A172 (cell line): ENCODE measurements at regions not wholly inside any gene's neighbourhood (a gene's known extent, or its start where the extent isn't known, plus 50 kb on each side); places are given as distances from the start of the nearest gene placed in this dataset.

Source experiments
- DNase-seq: peaks from one replicate; pipeline ENCODE4 v3.0.0-alpha.2; 2015; ENCODE audit warnings: low spot score

GRCh38 chr2:2717406-2717805, 386.3 kb upstream of the MYT1L start:
- no peak for DNase-seq

DNA sequence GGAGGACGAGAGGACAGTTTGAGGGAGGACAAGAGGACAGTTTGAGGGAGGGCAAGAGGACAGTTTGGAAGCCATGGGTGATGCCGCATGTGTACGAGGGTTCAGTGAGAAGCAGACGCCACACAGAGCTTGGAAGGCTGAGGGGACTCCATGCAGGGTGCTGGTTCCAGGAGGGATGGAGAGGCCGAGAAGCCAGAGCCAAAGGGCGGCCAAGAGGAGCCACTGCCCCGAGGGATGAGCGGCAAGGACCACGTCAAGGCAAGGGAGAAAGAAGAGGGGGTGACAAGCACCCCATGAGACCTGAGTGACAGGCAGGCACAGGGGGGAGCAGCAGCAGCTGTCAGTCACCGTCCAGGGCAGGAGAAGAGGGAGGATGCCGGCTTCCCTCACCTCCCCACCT, 385.7 kb upstream of the MYT1L start:
- DNase-seq, result no peak

GRCh38 chr2:2715036-2715818, 384.2 kb upstream of the MYT1L start:
- no peak for DNase-seq

DNA sequence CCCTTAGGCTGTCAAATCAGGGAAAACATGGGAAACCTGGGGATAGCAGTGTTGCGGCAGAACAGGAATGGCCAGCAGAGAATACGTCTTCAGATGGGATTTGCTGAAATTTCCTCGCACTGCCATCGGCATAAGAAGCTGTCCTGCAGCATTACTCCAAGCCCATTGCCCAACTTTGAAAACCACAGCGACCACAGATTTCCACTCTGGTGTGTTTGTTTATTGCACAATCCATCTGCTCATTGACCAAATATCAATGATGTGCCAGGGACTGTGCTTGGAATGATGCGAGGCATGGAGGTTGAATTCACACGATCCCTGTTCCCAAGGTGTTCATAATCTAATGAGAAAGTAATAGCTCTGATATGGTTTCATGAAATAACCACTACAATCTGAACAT, 383.3 kb upstream of the MYT1L start:
- DNase-seq, result no peak

GRCh38 chr2:2709431-2709770, 378.3 kb upstream of the MYT1L start:
- DNase-seq, result no peak

GRCh38 chr2:2708575-2709430, 377.7 kb upstream of the MYT1L start:
- no peak for DNase-seq

DNA sequence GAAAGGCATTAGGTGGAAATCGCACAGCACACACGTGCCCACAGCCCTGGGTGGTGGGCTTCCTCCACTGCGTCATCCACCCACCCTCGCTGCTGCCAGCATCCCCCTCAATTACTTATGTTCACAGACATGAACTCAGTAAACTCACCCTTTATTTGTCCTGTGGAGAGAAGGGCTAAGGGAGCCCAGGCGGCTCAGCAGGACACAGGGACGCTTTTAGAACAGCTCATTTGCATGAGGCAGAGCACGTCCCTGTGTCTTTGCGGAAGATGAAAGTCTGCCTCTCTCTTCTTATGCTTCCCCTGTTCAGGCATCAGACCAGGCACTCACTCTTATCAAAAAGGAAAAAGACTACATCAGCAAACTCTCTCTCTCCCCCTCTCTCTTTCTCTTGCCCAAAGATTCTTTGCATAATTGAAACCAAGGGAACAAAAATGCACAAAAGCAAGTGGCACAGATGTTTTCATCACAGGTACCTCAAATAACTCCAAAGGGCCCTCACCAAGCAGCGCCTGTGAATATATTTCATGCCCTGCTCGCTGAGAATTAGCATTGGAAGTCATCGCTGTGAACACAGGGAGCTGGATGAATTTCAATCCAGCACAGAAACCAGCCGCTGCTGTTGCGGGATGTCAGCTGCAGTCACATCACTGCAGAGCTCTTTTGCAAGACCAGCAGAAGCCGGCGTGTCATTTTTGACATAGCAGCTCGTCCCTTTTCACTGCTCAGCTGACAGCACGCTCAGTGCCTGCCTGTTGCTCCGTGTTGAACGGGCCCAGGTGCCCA, 376.3 kb upstream of the MYT1L start:
- no peak for DNase-seq

DNA sequence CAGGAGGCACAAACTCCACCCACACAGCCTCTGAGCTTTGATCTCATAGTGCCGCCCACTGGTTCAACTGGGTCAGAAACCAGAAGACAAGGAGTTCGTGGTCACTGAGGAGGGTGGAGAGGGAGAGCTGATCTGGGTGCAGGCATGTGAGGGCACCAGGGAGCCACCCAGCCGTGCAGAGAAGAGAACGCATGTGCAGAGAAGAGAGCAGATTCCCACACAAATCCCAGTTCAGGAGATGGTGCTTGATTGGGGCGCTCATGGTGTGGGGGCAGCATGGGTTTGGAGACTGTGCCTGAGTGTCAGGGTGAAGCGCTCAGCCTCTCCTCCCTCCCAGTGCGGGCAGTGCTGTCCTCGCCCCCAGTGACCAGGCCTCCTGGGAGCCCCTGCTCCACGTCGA, 375.2 kb upstream of the MYT1L start:
- DNase-seq, result no peak

GRCh38 chr2:2705871-2706270, 374.8 kb upstream of the MYT1L start:
- DNase-seq, result no peak

GRCh38 chr2:2704428-2705090, 373.5 kb upstream of the MYT1L start:
- DNase-seq, result no peak

DNA sequence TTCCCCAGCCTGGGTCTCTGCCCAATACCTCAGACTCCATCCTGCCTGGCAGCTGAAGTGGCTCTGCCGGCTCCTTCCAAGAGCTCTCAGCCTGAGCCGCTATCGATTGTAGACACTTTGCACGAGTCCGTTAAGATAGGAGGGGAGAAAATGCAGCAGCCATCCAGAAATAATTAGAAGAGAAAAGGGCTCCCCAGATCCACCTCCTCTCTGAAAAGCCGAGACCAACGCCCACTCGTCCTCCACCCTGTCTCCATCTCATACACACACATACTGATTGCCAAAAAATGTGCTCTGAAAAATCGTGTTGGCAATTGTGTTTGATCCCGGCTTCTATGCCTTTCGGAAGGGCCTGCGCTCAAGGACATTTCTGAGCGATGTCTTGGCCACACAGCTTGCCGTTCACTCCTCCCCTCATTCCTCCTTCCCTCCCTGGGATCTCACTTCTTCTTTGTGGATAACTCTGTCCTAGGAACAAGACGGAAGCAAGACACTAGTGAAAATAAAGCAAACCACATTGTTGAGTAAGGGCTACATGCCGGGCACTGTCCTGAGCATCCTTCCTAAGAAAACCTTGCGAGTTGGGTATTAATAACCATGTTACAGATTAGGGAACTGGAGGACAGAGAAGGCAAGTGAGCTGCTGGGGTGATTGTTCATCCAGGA, 372.8 kb upstream of the MYT1L start:
- DNase-seq, result no peak

DNA sequence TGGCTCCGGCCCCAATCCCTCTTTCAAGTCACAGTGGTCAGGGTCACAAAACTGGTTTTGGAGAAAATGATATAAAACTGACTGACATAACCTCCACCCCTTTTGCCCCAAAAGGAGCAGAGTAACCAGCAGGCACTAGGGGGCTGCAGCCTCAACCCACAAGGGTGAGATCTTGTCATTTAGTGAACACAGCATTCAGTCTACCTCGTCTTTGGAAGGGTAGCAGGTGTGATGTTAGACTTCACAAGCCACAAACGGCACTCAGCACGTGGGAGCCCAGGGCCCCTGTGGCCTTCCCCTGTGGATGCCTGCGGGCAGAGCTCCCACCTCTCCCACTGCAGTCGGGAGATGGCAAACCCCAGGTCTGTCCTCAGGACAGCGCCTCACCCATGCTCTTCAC, 372.1 kb upstream of the MYT1L start:
- DNase-seq, result no peak

DNA sequence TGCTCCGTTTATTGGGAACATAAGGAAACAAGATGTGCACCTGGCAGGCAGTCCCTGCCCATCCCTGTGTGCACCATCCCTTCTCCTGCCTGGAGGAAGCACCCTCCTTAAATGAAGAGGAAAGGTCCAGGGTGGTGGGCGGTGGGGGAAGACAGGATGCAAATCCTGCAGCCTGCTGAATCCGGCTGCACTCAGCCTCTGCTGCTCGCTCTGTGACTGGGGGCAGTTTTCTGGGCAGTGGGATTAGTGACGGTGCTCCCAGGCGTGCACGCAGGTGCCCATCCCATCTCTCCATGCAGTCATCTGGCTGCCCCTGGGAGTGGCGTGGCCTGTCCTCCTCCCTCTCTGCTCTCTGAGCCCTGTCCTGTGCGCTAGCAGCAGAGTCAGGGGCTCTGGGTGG, 371.3 kb upstream of the MYT1L start:
- no peak for DNase-seq

DNA sequence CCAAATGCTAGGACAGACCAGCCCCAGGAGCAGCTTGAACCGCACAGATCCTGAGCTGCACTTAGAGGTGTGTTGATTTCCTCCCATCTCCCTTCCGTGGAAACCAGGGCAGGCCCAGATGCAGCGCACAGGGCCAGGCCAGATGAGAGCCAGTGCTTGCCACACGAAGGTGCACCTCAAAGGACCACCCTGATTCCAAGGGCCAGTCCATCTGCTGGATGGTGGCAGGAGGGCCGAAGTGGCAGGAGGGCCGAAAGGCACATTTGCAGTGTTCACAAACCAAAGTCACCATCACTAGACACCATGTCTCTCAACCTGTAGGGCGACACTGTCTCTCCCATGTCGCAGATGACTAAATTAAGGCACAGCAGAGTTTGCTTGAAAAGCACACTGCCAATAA, 370.7 kb upstream of the MYT1L start:
- DNase-seq, result no peak

GRCh38 chr2:2701176-2701781, 370.2 kb upstream of the MYT1L start:
- DNase-seq, result no peak

DNA sequence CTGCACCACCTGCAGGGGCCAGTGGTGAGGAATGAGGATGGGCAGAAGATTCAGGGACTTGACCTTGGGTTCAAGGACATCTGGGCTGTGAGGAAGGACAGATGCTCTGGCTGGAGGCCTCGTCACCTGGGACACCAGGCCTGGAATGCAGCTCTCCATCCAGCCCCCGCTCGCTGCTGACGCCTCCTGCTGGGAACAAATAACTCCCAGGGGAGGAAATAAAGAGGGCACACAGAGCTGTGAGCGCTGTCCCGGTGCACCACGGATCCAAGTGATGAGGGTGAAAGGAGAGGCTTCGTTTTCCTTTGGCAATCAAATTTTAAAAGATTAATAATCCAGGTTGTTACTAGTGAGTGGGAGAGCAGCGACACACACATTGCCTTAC, 368.0 kb upstream of the MYT1L start:
- no peak for DNase-seq

- DNase-seq, result peak; percentile 2
Measured at GRCh38 chr2:2698182-2699120, 367.4 kb upstream of the MYT1L start.

- DNase-seq, result no peak
Measured at GRCh38 chr2:2696733-2697455, 365.8 kb upstream of the MYT1L start.

GRCh38 chr2:2696325-2696724, 365.2 kb upstream of the MYT1L start:
- no peak for DNase-seq
